GM21529 (cell line): ENCODE measurements at regions not wholly inside any gene's neighbourhood (a gene's known extent, or its start where the extent isn't known, plus 50 kb on each side); places are given as distances from the start of the nearest gene placed in this dataset.
"Not testable (repeated sequence)": the region's sequence is repeated elsewhere in the genome, so short reads cannot be mapped to it uniquely, and the experiment has no call there.

ENCODE experiments used
- ATAC-seq: cut with Tn5 transposase; IDR thresholded peaks from one replicate; pipeline ENCODE4 v1.9.1; 2021; ENCODE audit not compliant: unreplicated experiment

DNA sequence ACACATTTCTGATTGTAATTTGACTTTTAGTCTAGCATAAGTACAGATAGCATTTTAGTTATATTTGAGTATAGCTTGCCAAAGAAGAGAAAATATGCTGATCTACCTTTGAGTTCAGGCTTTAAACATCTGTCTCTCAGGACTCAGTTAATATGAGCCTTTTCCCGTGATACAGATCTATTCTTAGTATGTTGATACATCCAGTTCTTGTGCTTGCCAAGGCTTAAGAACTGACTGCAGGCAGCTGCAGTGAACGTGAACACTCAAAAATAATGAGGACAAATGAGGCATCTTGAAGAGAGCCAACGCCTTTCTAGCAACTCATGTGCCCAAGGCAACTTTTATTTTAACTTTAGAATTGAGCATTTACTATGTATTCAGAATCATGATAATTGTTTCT is 325.5 kb downstream of the SI start:
- ATAC-seq: no peak

DNA sequence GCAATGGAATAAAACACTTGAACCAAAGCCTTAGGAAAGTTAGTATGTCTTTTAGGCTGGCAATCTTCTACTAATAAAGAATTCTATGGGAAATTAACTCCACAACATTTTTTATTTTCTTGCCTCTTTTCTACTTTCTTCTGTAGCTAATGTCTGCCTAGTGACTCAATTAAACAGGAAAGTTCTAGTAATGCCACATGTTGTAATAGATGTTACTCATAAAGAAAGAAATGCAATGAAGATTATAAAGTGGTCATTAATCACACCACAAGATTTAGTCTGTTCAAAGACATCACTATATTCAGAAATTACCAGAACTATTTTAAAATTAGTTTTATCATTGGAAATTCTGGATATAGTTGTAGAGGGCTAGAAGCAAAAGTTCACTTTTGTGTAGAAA is 329.7 kb downstream of the SI start:
- no peak for ATAC-seq

DNA sequence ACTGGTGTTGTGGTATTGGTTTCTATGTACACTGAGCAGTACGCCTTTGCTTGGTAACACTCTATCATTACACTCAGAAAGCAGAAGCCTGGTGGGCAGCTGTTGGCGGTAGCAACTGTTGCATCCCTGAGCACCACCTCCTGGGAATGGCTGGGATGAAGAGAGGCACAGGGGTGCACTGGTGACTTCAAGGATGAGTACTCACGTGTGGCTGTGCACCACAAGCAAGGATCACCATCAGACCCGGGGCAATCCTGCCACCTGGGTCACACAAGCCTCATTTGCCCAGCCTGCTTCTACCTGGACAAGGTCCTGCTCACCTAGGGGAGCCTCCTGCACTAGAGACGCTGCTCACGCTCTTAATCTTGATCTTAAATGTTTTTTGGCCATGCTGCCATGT is 336.4 kb downstream of the SI start:
- no peak for ATAC-seq

DNA sequence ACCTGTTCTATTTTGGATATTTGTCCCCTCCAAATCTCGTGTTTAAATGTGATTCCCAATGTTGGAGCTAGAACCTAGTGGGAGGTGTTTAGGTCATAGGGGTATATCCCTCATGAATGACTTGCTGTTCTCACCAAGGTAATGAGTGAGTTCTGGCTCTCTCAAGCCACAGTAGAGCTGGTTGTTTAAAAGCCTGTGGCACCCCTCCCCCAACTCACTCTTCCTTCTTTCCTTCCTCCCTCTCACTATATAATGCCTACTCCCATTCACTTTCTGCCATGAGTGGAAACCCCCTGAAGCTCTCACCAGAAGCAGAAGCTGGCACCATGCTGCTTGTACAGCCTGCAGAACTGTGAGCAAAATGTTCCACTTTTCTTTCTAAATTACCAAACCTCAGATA is 341.1 kb downstream of the SI start:
- no peak for ATAC-seq

- ATAC-seq: no peak
Observed at GRCh38 chr3:164732166-164732565, 346.1 kb downstream of the SI start.

- no peak for ATAC-seq
Observed at GRCh38 chr3:164730815-164731360, 347.4 kb downstream of the SI start.

DNA sequence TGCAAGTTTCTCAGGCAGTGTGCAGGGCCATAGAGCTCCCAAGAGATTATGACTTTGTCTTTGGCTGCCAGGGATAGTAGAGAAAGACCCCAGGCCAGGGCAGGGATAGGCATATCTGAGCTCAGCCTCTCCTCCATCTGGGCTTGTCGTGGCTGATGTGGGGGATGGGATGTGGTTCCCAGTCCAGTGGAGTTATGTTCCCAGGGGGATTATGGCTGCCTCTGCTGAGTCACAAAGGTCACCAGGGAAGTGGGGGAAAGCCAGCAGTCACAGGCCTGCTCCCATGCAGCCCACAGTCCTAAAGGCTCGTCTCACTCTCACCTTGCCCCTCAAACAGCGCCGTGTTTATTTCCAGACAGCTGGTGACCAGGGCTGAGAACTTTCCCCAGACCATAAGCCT is 354.9 kb downstream of the SI start:
- no peak for ATAC-seq

DNA sequence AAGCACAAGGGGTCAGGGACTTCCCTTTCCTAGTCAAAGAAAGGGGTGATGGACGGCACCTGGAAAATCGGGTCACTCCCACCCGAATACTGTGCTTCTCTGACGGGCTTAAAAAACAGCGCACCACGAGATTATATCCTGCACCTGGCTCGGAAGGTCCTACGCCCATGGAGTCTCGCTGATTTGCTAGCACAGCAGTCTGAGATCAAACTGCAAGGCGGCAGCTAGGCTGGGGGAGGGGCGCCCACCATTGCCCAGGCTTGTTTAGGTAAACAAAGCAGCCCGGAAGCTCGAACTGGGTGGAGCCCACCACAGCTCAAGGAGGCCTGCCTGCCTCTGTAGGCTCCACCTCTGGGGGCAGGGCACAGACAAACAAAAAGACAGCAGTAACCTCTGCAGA is 375.5 kb downstream of the SI start:
- not testable (repeated sequence) for ATAC-seq

GRCh38 chr3:164687902-164688301 is 390.4 kb downstream of the SI start:
- ATAC-seq: no peak

DNA sequence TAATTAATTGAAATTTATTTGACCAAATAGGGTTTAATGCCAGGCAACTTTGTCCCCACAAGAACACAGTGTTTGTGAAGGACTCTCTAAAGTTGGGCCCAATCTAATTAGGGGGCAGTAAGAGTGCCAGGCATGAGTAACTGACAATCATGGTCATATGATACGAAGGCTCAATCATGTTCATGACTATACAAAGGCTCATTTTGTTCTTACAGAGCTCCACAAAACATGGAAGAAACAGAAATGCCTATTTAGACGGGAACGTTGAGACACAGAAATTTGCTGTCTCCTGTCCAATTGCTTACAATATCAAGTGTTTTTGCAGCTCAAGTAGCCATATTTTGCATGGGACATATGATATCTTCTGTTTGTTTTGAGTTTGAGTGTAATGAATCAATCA is 391.1 kb downstream of the SI start:
- no peak for ATAC-seq

DNA sequence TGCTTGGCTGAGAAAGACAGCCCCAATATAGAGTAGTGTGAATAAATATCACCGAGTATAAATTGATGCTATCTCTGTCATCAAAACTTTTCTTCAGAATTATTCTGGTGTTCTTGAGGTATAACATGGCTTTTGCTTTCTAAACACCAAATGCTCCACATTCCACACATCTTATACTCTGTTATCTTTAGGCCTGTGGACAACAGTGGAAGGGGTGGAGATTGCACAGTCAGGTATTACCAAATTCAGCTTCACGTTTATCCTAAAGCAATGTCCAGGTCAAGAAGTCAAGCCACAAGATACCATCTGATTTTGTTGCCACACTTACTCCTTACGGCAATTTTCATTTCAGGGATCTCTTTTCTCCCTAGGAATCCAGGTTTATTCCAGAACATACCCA is 394.8 kb downstream of the SI start:
- no peak for ATAC-seq

- ATAC-seq: no peak
Observed at GRCh38 chr3:164679245-164679644, 399.1 kb downstream of the SI start.

- no peak for ATAC-seq
Observed at GRCh38 chr3:164677317-164677716, 401.0 kb downstream of the SI start.

- ATAC-seq: no peak
Observed at GRCh38 chr3:164673738-164674137, 404.6 kb downstream of the SI start.

DNA sequence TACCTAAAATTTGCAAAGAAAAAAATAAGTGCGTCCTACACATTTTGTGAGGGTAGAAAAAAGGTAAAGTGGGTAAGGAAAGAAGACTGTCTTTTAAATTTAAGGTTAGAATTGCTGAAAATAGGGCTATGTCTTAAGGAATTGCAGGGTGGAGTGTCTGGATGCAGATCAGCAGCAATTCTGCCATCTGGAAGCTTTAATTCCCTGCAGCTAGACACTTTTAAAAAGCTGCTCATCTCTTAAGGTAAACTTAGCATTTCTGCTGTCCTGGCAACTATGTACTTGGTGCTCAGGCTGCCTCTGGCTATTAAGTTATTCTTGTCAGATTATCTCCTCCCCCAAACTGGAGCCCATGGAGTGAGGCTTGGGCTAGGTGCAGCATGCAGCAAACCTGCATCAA is 420.2 kb downstream of the SI start:
- no peak for ATAC-seq

DNA sequence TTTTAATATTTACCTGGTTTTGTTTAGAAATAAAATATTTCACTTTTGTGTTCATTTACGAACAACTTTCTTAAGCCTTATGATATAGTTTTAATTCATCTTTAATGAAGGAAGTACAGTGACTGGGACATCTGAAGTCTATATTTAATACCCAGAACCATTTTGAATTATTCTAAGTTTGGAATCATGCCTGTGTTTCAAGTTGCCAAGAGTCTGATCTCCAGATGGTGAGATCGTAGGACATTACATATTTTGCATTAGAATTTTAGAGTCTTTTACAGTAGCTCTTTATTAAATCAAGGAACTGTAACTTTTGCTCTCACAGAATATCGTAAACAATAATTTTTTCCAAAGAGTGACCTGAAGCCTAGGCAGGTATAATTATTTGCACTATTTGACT is 420.7 kb downstream of the SI start:
- ATAC-seq: no peak

- no peak for ATAC-seq
Observed at GRCh38 chr3:164655462-164655861, 422.8 kb downstream of the SI start.

- ATAC-seq: no peak
Observed at GRCh38 chr3:164641071-164641470, 437.2 kb downstream of the SI start.

DNA sequence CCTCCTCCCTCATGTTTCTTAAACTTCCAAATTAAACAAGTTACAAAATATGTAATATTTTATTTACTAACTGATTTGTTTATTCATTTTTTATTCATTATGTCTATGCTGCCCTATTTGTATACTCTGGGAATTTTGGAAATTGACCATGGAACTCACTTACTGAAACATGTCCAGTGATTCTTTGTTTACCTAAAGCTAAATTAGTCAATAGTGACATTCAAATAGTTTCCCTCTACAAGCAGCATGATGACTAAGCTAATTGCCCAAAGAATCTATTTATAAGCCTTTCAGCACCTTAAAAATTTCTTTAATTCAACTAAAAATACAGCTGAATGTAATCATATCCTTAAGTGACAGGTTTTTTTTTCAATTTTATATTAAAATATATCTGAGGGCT is 437.7 kb downstream of the SI start:
- no peak for ATAC-seq

- no peak for ATAC-seq
Observed at GRCh38 chr3:164620956-164621355, 457.3 kb downstream of the SI start.

DNA sequence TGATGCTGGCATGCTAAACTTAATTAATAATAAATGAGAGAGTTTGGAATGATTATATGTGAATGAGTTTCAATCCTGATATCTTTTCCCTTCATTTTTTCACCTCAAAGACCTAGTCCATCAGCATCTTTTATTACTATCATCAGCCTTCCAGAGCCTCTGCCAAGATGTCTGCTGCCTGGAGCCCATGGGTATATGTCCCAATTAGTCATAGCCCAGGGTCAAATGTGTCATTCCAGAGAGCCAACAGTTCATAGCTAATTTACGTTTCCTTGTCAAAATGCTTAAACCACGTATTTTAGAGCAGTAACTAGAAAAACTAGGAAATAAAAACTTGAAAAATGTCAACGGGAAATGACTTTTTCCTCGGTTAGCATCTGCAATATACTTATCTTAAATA is 457.9 kb downstream of the SI start:
- ATAC-seq: no peak

GRCh38 chr3:164612751-164613150 is 465.5 kb downstream of the SI start:
- no peak for ATAC-seq

DNA sequence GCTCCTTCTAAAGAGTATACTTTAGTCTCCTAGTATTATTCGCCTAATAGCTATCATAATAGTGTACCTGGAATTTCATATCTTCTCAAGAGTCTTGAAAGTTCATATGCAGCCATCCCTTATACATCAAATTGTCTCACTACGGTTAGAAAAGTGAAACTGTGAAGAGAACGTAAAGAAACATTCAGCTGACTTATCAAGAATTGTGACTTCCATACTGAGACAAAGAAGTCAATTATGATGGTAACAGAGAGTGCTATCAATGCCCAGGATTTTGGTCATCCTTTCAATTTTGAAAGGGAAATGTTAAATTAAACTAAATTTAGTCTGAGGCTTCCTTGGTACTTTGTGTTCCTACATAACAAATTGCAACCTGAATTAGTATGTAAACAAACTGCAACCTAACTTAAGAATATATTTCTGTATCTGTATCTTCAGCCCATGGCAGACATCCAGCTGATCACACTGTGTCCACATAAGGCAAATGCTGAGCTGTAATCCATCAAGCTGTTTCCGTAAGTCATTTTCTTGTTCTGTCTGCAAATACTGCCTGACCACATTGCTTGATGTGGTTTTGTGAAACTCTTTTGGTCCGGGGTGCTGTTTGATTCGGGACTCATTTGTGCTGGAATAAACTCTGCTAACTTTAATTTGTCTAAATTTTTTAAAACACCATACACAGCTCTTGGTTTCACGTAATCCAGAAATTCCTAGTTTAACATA is 469.6 kb downstream of the SI start:
- no peak for ATAC-seq
